HG03097 (cell line): ENCODE measurements at regions not wholly inside any gene's neighbourhood (a gene's known extent, or its start where the extent isn't known, plus 50 kb on each side); places are given as distances from the start of the nearest gene placed in this dataset.
A peak's percentile ranks its signal among the peaks of the same experiment; 100 is the strongest.
"Not testable (repeated sequence)": the region's sequence is repeated elsewhere in the genome, so short reads cannot be mapped to it uniquely, and the experiment has no call there.

Experiments used
- ATAC-seq: cut with Tn5 transposase; IDR thresholded peaks from one replicate; pipeline ENCODE4 v1.9.1; 2021; ENCODE audit not compliant: unreplicated experiment, low FRiP score

DNA sequence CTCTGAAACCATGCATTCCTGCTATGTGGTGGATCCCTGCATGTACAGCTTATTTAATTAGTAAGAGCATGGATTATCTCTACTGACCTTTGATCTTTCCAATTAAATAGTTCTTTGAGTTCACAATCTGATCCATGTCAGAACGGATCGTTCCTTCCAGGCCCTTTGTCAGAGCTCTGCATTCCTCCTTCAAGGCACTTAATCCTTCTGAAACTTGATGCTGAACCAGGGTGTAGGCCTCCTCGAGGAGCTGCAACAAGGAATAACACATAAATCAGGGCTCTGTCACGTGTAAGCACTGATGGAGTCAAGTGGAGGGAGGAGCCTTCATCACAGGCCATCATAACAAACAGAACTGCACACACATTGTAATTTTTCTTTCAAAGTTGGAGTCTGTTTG, 68.4 kb upstream of the EDEM3 start:
- no peak for ATAC-seq

GRCh38 chr1:184822267-184822666, 67.6 kb upstream of the EDEM3 start:
- no peak for ATAC-seq

- no peak for ATAC-seq
Measured at GRCh38 chr1:184821658-184822057, 67.0 kb upstream of the EDEM3 start.

DNA sequence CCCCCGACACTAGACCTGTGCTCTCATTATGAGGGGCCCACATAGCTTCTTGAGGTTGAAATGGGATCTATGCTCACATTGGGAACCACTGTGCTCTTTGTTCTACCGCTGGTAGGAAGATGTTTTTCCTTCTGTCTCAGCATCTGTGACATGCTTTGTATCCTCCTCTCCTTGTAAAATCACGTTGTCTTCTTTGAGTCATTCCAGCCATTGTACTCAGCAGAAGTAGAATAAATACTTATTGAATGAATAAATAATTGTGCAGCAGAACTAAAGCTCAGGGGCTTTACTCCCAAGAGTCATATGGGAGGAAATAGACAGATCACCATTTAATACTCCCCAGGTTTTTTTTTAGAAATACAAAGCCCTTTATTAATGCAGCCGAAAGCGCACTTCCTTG, 66.3 kb upstream of the EDEM3 start:
- ATAC-seq: no peak

DNA sequence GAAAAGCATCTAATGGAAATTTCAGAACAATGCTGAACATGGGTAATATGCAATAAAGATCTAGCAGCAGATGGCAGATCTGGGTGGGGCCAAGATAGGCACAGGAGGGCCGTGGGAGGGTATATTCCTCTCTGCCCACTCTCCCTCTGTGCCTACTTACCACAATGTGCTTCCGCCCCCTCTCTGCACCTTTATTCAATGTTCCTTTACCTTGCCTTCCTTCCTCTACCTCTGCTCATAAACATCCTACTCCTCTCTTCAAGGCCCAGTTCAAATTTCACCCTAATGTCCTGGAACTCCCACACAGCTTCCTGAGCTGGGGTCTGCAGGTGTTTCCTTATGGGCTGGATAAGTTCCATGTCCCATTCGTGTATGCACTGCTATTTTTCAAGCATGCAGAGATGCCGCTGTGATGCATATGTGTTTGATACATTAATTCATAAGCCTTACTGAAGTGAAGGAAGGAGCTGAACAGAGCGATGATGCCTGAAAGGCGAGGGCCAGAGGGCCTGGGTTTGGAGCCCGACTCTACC, 65.6 kb upstream of the EDEM3 start:
- no peak for ATAC-seq

GRCh38 chr1:184818646-184819045, 64.0 kb upstream of the EDEM3 start:
- no peak for ATAC-seq

GRCh38 chr1:184817003-184817402, 62.3 kb upstream of the EDEM3 start:
- ATAC-seq: not testable (repeated sequence)

- no peak for ATAC-seq
Measured at GRCh38 chr1:184813528-184814089, 59.0 kb upstream of the EDEM3 start.

DNA sequence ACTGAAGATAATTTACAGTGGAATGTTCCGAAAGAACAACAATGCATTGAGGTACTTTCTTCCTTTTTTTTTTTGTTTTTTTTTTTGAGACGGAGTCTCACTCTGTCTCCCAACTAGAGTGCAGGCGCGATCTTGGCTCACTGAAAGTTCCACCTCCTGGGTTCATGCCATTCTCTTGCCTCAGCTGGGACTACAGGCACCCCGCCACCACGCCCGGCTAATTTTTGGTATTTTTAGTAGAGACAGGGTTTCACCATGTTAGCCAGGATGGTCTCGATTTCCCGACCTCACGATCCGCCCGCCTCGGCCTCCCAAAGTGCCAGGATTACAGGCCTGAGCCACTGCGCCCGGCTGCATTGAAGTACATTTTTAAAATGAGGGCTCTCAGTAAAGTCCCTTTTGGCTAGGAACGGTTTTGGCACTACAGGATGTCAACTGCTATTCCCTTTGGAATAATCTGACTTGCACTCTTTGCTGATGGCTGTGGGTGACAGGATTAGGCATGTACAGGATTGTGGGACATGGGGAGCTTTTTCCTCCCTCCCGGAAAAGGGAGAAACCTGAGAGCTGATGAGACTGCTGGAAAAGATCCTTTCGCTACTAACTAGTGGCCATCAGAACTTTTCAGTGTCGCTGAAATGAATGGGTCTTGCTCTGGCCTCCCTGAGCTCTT, 56.9 kb upstream of the EDEM3 start:
- no peak for ATAC-seq

GRCh38 chr1:184810735-184811343, 56.2 kb upstream of the EDEM3 start:
- no peak for ATAC-seq

DNA sequence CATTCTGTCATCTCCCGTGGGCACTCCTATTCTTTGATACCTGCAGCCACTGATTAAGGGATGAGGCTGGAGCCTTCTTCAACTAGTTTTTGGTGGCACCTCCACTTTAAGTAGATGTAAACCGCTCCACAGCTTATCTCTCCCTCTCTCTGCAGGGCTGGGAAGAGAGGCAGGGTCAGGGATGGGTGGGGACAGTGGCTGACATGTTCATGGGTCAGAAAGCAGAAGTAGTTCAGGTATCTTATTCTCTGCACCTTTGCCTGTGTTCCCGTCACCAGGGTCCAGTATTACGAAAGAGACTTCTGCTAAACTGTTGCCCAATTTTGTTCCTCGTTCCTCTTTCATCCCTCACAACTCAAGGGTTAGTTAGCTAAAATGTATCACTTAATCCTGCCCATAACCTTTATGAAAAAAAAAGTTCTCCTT, 51.7 kb upstream of the EDEM3 start:
- ATAC-seq: no peak

GRCh38 chr1:184805667-184806295, 51.1 kb upstream of the EDEM3 start:
- peak; percentile 77 for ATAC-seq
